ENCODE measurements at regions not wholly inside any gene's neighbourhood (a gene's known extent, or its start where the extent isn't known, plus 50 kb on each side); places are given as distances from the start of the nearest gene placed in this dataset.

- TF ChIP-seq, protein P1, sequence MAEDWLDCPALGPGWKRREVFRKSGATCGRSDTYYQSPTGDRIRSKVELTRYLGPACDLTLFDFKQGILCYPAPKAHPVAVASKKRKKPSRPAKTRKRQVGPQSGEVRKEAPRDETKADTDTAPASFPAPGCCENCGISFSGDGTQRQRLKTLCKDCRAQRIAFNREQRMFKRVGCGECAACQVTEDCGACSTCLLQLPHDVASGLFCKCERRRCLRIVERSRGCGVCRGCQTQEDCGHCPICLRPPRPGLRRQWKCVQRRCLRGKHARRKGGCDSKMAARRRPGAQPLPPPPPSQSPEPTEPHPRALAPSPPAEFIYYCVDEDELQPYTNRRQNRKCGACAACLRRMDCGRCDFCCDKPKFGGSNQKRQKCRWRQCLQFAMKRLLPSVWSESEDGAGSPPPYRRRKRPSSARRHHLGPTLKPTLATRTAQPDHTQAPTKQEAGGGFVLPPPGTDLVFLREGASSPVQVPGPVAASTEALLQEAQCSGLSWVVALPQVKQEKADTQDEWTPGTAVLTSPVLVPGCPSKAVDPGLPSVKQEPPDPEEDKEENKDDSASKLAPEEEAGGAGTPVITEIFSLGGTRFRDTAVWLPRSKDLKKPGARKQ (CRISPR knock-in tag; IDR thresholded peaks at IDR 0.05): no peak
- no peak for TF ChIP-seq NFRKB (IDR thresholded peaks at IDR 0.05; ENCODE audit: low read depth)
These were observed 680.9 kb upstream of the SGCG start (continued) for GRCh38 chr13:22499919-22500318.

DNA sequence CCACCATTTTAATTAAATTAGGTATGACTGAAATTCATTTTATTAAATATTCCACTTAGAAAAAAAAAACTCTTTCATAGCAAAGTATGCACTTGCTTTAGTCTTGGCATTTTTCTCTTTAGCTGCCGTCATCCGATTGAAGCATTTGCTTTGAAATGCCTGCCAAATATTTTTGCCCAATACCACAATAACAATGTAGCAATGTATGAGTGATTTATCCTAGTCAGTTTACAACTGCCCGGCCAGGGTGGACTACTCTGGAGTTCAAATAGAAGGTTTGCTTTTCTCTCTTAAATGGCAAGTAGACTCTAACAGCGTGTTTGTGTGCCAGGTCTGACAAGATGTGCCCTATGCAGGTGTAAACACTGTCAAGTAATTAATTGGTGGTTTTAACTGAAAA, 675.3 kb upstream of the SGCG start:
- FAIRE-seq (no peak), ATAC-seq (no peak), DNase-seq (ENCODE audit: extremely low read depth in 1 of 4, low spot score in 3 of 4) (no peak)
- no TSS peak for BruUV-seq (replicated peaks)
- CTCF ChIA-PET (ENCODE audit: low intra/inter-chr PET ratio): no interaction called here
- 0% methylated on average over 4 of the region's 4 CpGs for WGBS (ENCODE audit: insufficient coverage, low coverage, missing lambda C conversion rate)
- Histone ChIP-seq H3K9me1 (ENCODE audit: control insufficient read depth, insufficient read depth, low read length) (no peaks in the 10 kb centered on the region), H3K27me3 (ENCODE audit: control insufficient read depth in 2 of 2, insufficient read depth in 2 of 2, low read length in 2 of 2) (no peaks in the 10 kb centered on the region), H3K9ac (ENCODE audit: insufficient read depth in 1 of 2, low read depth in 2 of 2, low read length in 2 of 2) (no peak overlapping the region), H3K4me1 (replicated peaks in 1 of 2; ENCODE audit: control insufficient read depth in 2 of 2, insufficient read depth in 2 of 2, low read length in 2 of 2) (no peaks in the 10 kb centered on the region), H3K9me3 (replicated peaks; ENCODE audit: control insufficient read depth, insufficient read depth, low read depth, low read length) (no peaks in the 10 kb centered on the region), H3K36me3 (ENCODE audit: control insufficient read depth, insufficient read depth, low read length) (no peaks in the 10 kb centered on the region), H4K20me1 (replicated peaks; ENCODE audit: control insufficient read depth, insufficient read depth, low read length) (no peaks in the 10 kb centered on the region), H3K4me2 (ENCODE audit: insufficient read depth, low read length) (no peak overlapping the region), H2AFZ (ENCODE audit: low read depth, low read length) (no peak overlapping the region), H3K79me2 (ENCODE audit: control insufficient read depth, insufficient read depth, low read length) (no peaks in the 10 kb centered on the region), H3K4me3 (no peak overlapping the region), H3K27ac (ENCODE audit: extremely low read depth, low read depth, low read length) (no peak overlapping the region)
- in situ Hi-C loops (cut with MboI) (no loop called here), intact Hi-C loops (cut with micrococcal nuclease) (no loop called here)
- no peak for TF ChIP-seq BMI1 (IDR thresholded peaks at IDR 0.05; ENCODE audit: low read length)
- no peak for TF ChIP-seq PHB (CRISPR knock-in tag; IDR thresholded peaks at IDR 0.05)
- POLR2A ChIA-PET: no interaction called here
